Mammary epithelial cell (primary cell): ENCODE measurements at regions not wholly inside any gene's neighbourhood (a gene's known extent, or its start where the extent isn't known, plus 50 kb on each side); places are given as distances from the start of the nearest gene placed in this dataset.

ENCODE experiments used
- CTCF ChIP-seq, 2 donors: IDR thresholded peaks in 1 of 2; conservative IDR thresholded peaks in 1 of 2; 2 replicates each; pipeline ENCODE4 v1.5.1; 2011 to 2012; ENCODE audit warnings: inconsistent platforms in 2 of 2, low read length in 2 of 2, mild to moderate bottlenecking in 2 of 2, control low read depth in 1 of 2, low read depth in 1 of 2; ENCODE audit not compliant: insufficient read depth in 1 of 2; ENCODE audit errors: extremely low read depth in 1 of 2
- EZH2 ChIP-seq: IDR thresholded peaks from 2 replicates; pipeline ENCODE4 v1.6.1; 2012; ENCODE audit warnings: low read length, inconsistent platforms, borderline replicate concordance

GRCh38 chr15:35174948-35175347 is 89.9 kb upstream of the NANOGP8 start:
- TF ChIP-seq CTCF (conservative IDR thresholded peaks at IDR 0.05 in 1 of 2, IDR thresholded peaks at IDR 0.05 in 1 of 2; ENCODE audit: extremely low read depth in 1 of 2, insufficient read depth in 1 of 2, low read depth in 1 of 2, low read length in 2 of 2) = no peak
- no peak for TF ChIP-seq EZH2
